Central memory CD8-positive, alpha-beta T cell (primary cell): ENCODE measurements at regions not wholly inside any gene's neighbourhood (a gene's known extent, or its start where the extent isn't known, plus 50 kb on each side); places are given as distances from the start of the nearest gene placed in this dataset.
"Not testable (repeated sequence)": the region's sequence is repeated elsewhere in the genome, so short reads cannot be mapped to it uniquely, and the experiment has no call there.

Experiments
- ATAC-seq: fragments of 150-1000 bp; cut with Tn5 transposase; replicated peaks from 2 replicates; pipeline ENCODE4 v1.10.0; 2022; ENCODE audit warnings: mild to moderate bottlenecking, moderate FRiP score, moderate number of reproducible peaks; ENCODE audit not compliant: poor library complexity, severe bottlenecking; ENCODE audit errors: extremely low read depth
- DNase-seq, 2 donors: peaks; one replicate each; pipeline ENCODE4 v3.0.0; 2021; ENCODE audit warnings: low spot score in 2 of 2
- H3K27ac Mint-ChIP-seq: one replicate; pipeline ENCODE4 v1.8.0; 2022; ENCODE audit warnings: low read depth, mild to moderate bottlenecking, moderate library complexity, mixed read lengths
- H3K27me3 Mint-ChIP-seq: one replicate; pipeline ENCODE4 v1.8.0; 2022; ENCODE audit warnings: mixed read lengths
- H3K36me3 Mint-ChIP-seq: one replicate; pipeline ENCODE4 v1.8.0; 2022; ENCODE audit warnings: mild to moderate bottlenecking, moderate library complexity, mixed read lengths; ENCODE audit not compliant: insufficient read depth
- H3K4me1 Mint-ChIP-seq: one replicate; pipeline ENCODE4 v1.8.0; 2022; ENCODE audit warnings: mixed read lengths
- H3K4me3 Mint-ChIP-seq: one replicate; pipeline ENCODE4 v1.8.0; 2022; ENCODE audit warnings: mild to moderate bottlenecking, moderate library complexity, mixed read lengths
- H3K9me3 Mint-ChIP-seq: one replicate; pipeline ENCODE4 v1.8.0; 2022; ENCODE audit warnings: mixed read lengths

GRCh38 chr12:80016684-80017083, 81.8 kb upstream of the PPP1R12A start:
- Mint-ChIP-seq H3K27me3 (no peaks in the 10 kb centered on the region), H3K4me3 (no peak overlapping the region), H3K9me3 (peaks cover 6% of the 10 kb centered on the region), H3K36me3 (no peaks in the 10 kb centered on the region), H3K4me1 (no peaks in the 10 kb centered on the region), H3K27ac (no peak overlapping the region)
- DNase-seq, result no peak
- ATAC-seq, result no peak

DNA sequence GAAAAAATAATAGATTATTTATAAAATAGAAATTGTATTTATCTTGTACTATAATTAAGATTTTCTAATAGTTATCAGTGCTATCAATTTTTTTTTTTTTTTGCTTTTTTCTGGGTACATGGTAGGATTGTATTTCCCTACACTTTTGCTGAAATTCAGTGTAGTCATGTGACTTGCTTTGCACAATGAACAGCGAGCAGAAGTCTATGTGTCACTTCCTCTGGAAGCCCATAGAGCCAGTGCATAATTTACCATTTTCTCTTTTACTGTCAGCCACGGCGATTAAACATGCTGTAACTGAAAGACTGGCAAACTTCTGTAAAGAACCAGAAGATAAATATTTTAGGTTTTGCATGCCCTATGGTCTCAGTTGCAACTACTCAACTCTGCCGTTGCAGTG, 80.8 kb upstream of the PPP1R12A start:
- Mint-ChIP-seq H3K27ac (no peak overlapping the region), H3K27me3 (no peaks in the 10 kb centered on the region)

GRCh38 chr12:80003744-80004143, 68.8 kb upstream of the PPP1R12A start:
- not testable (repeated sequence) for DNase-seq, H3K36me3 Mint-ChIP-seq, H3K4me1 Mint-ChIP-seq, ATAC-seq, H3K27ac Mint-ChIP-seq, H3K4me3 Mint-ChIP-seq, H3K27me3 Mint-ChIP-seq, H3K9me3 Mint-ChIP-seq

More for the DNA sequence above, 80.8 kb upstream of the PPP1R12A start:
- Mint-ChIP-seq H3K4me3 (no peak overlapping the region), H3K4me1 (no peaks in the 10 kb centered on the region), H3K36me3 (no peaks in the 10 kb centered on the region), H3K9me3 (peaks cover 6% of the 10 kb centered on the region)
- no peak for DNase-seq
- ATAC-seq, result no peak

DNA sequence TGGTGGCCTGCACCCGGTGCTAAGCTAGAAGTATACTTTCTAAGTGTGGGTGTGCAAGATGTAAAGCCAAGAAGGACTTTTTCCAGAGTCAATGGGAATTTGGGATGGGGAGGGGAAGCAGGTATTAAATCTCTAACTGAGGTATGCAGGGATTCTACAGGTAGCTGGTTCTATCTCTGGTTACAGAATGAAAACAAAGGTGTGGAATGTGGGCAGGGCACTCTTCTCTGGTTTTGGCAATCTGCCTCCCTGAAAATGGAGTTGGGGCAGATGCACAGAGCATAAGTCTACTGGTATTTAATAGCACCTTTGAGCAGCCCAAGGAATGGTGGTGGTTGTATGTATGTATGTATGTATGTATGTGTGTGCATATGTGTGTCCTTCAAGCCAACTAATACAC, 66.7 kb upstream of the PPP1R12A start:
- H3K36me3 Mint-ChIP-seq, result no peaks in the 10 kb centered on the region
- DNase-seq, result no peak

DNA sequence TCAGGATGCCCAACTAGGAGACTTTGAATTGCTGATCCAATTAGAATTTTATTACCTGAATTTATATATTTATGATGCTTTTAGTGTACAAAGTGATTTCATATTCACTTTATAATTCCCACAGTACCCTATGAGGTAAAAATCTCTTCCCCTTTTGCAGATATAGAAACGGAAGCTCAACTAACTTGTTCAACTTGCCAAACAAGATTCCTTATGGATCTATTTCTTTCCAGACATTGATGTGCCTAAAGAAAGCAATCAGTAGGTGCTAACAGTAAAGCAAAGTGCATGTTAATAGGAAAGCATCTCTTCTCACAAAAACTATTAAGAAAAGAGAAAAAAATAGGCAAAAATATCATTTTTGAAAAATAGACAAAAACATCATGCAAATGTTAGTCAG, 65.9 kb upstream of the PPP1R12A start:
- DNase-seq (no peak), ATAC-seq (no peak)
- H3K27ac Mint-ChIP-seq, result no peak overlapping the region
- H3K36me3 Mint-ChIP-seq, result no peaks in the 10 kb centered on the region
- H3K9me3 Mint-ChIP-seq, result no peaks in the 10 kb centered on the region
- H3K4me1 Mint-ChIP-seq, result no peaks in the 10 kb centered on the region
- H3K27me3 Mint-ChIP-seq, result peaks cover 5% of the 10 kb centered on the region
- H3K4me3 Mint-ChIP-seq, result no peak overlapping the region

More for the DNA sequence above, 66.7 kb upstream of the PPP1R12A start:
- Mint-ChIP-seq H3K4me1 (no peaks in the 10 kb centered on the region), H3K27ac (no peak overlapping the region), H3K4me3 (no peak overlapping the region), H3K9me3 (no peaks in the 10 kb centered on the region), H3K27me3 (no peaks in the 10 kb centered on the region)
- no peak for ATAC-seq

DNA sequence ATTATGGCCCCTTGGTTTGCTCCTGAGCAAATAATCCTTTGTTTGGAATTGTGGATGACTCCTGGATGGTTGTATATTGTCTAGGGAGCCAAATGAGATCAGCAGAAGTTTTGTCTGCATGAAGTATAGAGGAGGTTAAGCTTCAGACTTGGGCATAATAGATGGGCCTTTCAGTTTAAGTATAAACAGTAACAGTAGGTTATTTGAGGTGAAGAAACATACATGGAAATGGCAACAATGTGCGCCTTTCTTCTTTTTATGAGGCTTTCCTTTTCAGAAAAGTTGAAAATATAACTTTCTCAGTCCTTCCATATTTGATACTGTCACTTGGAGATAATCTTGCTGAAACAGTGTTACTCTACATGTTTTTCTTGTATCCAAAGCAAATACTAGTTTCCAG, 63.7 kb upstream of the PPP1R12A start:
- Mint-ChIP-seq H3K27ac (no peak overlapping the region), H3K4me1 (no peaks in the 10 kb centered on the region), H3K36me3 (no peaks in the 10 kb centered on the region), H3K9me3 (no peaks in the 10 kb centered on the region), H3K4me3 (no peak overlapping the region), H3K27me3 (peaks cover 14% of the 10 kb centered on the region)
- ATAC-seq, result no peak
- no peak for DNase-seq

DNA sequence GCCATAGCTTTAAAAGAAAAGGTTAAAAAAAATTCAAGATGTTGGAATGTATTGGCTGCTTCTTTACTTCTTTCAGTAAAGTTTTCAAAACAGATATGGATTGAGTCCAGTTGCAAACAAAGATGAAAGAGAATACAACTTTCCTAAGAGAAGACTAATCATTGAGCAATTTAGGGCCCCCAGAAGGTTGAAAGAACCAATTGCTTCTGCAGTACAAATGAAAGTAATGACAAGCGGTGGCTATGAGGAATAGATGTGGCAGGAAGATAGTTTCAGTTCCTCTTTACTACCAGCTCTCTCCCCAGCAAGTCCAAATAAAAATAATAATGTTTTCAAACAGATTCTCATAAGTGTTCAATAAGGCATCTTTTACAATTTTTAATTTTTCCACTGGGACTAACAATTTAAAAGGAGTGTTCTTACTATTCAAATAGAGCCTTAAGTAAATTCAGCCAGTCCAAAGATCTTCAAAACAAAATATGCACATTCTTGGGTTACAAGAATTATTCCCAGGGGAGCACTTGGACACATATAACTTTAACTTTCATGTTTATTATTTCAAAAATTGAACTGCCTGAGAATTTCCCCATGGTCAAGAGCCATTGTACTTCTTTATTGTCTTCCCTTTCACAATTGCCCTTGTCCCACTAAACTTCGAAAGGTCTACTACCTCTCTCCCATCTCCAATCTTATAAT, 62.3 kb upstream of the PPP1R12A start:
- Mint-ChIP-seq H3K27ac (no peak overlapping the region), H3K36me3 (no peaks in the 10 kb centered on the region), H3K4me1 (no peaks in the 10 kb centered on the region), H3K27me3 (peaks cover 14% of the 10 kb centered on the region), H3K4me3 (no peak overlapping the region), H3K9me3 (no peaks in the 10 kb centered on the region)
- no peak for ATAC-seq
- no peak for DNase-seq

DNA sequence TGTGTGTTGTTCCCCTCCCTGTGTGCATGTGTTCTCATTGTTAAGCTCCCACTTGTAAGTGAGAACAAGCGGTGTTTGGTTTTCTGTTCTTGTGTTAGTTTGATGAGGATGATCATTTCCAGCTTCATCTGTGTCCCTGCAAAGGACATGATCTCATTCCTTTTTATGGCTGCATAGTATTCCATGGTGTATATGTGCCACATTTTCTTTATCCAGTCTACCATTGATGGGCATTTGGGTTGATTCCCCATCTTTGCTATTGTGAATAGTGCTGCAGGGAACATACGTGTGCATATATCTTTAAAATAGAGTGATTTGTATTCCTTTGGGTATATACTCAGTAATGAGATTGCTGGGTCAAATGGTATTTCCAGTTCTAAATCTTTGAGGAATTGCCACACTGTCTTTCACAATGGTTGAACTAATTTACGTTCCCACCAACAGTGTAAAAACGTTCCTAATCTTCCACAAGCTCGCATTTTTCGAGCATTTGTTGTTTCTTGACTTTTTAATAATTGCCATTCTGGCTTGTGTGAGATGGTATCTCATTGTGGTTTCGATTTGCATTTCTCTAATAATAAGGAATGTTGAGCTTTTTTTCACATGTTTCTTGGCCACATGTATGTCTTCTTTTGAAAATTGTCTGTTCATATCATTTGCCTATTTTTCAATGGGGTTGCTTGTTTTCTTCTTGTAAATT, 60.6 kb upstream of the PPP1R12A start:
- H3K27ac Mint-ChIP-seq, result not testable (repeated sequence)

GRCh38 chr12:79993106-79993862, 58.4 kb upstream of the PPP1R12A start:
- Mint-ChIP-seq H3K9me3 (no peaks in the 10 kb centered on the region), H3K27ac (no peak overlapping the region), H3K36me3 (no peaks in the 10 kb centered on the region), H3K4me1 (no peaks in the 10 kb centered on the region), H3K4me3 (no peak overlapping the region), H3K27me3 (peaks cover 14% of the 10 kb centered on the region)
- ATAC-seq (no peak), DNase-seq (no peak)

More for the DNA sequence above, 60.6 kb upstream of the PPP1R12A start:
- not testable (repeated sequence) for H3K9me3 Mint-ChIP-seq, ATAC-seq, H3K4me3 Mint-ChIP-seq, DNase-seq, H3K4me1 Mint-ChIP-seq, H3K36me3 Mint-ChIP-seq
- peaks cover 14% of the 10 kb centered on the region for H3K27me3 Mint-ChIP-seq

GRCh38 chr12:79991586-79991985, 56.7 kb upstream of the PPP1R12A start:
- H3K36me3 Mint-ChIP-seq, result no peaks in the 10 kb centered on the region
- H3K4me1 Mint-ChIP-seq, result no peaks in the 10 kb centered on the region
- ATAC-seq (no peak), DNase-seq (no peak)
- H3K9me3 Mint-ChIP-seq, result no peaks in the 10 kb centered on the region
- H3K4me3 Mint-ChIP-seq, result no peak overlapping the region
- H3K27ac Mint-ChIP-seq, result no peak overlapping the region
- peaks cover 27% of the 10 kb centered on the region for H3K27me3 Mint-ChIP-seq

DNA sequence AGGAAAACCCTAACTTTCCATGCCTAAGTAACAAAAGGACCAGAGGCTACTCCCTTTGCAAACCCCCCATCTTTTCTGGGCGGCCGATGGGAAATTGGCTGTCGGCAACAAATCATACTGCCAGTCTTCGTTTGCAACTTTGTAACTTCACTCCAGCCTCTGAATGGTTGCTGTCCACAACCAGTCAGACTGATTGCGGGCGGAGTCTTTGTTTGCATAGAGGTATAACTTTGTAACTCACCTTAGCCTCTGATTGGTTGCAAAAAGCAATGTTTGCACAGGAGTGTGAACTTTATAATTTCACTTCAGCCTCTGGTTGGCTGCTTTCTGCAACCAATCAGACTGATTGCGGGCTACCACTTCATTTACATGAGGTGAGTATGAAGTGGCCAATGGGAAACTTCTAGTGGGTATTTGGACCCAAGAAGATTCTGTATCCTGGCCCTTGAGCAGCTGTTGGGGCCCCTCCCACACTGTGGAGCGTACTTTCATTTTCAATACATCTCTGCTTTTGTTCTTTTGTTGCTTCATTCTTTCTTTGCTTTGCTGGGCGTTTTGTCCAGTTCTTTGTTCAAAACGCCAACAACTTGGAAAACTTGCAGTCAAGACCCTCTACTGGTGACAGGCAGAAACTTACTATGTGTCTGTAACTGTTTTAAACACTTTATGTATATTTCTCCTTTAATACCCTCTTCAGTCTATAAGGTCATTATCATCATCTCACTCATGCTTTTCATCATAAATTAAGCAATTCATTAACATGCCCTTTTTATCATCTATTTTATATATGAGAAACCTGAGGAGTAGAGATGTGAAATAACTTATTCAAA, 55.8 kb upstream of the PPP1R12A start:
- ATAC-seq, H3K27ac Mint-ChIP-seq, H3K4me1 Mint-ChIP-seq, H3K9me3 Mint-ChIP-seq, H3K4me3 Mint-ChIP-seq, DNase-seq, H3K36me3 Mint-ChIP-seq: not testable (repeated sequence)
- peaks cover 24% of the 10 kb centered on the region for H3K27me3 Mint-ChIP-seq

- Mint-ChIP-seq H3K4me1 (no peaks in the 10 kb centered on the region), H3K27me3 (peaks cover 27% of the 10 kb centered on the region), H3K36me3 (no peaks in the 10 kb centered on the region), H3K9me3 (no peaks in the 10 kb centered on the region), H3K4me3 (no peak overlapping the region), H3K27ac (no peak overlapping the region)
- ATAC-seq, result no peak
- no peak for DNase-seq
Measured at GRCh38 chr12:79988368-79988767, 53.5 kb upstream of the PPP1R12A start.
